Stimulated activated CD8-positive, alpha-beta memory T cell treated with anti-CD3 and anti-CD28 coated beads, Interleukin-15, amount 100 ng/mL, for 48 hours (primary cell): ENCODE measurements at regions not wholly inside any gene's neighbourhood (a gene's known extent, or its start where the extent isn't known, plus 50 kb on each side); places are given as distances from the start of the nearest gene placed in this dataset.

Source experiments
- DNase-seq, 2 donors: peaks; one replicate each; pipeline ENCODE4 v3.0.0-alpha.2; 2020; ENCODE audit warnings: low read depth in 2 of 2

DNA sequence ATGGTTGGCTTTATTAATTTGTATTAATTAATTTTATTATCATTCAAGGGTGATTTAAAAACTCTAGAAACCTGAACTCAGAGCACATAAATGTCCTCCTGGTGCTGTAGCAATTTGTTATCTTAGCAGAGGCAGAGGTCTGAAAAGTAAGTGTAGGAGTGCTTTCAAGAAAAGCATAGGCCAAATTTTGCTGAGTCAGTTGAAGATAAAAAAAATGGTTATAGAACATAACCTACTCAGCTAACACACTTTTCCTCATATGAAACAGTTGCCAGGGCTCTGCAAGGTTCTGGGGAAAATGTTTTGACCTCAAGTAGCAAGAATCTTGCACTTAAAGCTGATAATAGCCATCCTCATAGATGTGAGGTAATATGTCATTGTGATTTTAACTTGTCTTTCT lies 53.5 kb upstream of the CHODL start:
- no peak for DNase-seq

DNA sequence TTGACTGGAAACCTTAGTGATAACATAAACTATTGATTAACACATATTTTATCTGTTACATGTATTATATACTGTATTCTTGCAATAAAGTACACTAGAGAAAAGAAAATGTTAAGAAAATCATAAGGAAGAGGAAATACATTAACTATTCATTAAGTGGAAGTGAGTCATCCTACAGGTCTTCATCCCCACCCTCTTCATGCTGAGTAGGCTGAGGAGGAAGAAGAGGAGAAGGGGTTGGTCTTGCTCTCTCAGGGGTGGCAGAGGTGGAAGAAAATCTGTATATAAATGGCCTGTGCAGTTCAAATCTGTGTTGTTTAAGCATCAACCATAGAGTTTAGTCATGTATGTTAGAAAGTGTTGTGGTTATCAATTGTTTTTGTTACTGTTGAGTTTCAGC lies 66.1 kb upstream of the CHODL start:
- no peak for DNase-seq

DNA sequence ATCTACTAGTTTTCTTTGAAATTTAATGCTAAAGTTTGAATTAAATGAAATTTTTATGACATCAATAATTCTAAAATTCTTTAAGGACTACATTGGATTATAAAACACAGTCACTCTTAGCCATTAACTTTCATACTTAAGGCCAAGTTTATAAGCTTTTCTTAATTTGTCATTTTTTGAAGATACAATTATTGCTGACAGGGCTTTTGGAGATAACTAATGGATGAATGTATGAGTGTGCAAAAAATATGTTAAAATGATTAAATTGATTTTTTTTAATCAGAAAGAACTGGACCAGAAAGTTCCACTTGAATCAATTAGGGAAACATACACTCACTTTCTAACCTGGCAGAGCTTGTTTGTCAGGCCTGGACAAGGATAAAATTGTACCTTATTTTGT lies 70.3 kb upstream of the CHODL start:
- DNase-seq = no peak

DNA sequence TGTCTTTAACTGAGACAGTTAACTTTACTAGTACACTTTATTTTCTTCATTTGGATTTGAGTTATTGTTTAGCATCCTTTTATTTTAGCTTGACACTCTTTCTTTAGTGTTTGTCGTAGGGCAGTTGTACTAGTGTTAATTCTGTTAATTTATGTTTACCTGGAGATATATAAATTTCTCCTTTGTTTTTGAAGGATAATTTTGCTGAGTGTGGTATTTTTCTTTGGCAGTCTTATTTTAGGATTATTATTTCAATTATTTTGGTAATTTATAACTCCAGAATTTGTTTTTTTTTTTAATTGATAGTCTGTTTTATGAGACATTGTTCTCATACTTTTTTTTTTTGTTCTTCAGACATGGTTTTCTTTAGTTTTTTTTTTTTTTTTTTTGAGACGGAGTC lies 73.8 kb upstream of the CHODL start:
- no peak for DNase-seq

DNA sequence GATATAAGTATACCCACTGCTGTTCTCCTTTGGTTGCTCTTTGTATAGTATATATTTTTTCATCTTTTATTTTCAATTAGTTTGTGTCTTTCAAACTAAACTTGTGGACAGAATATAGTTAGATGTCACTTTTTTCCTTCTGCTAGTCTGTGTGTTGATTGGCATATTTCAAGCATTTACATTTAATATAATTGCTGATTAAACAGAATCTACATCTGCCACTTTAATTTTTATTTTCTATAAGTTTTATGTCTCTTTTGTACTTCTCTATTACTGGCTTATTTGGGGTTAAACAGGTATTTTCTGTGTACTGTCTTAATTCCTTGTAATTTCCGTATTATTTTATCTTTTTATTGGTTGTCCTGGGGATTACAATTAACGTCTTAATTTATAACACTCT lies 74.4 kb upstream of the CHODL start:
- no peak for DNase-seq

DNA sequence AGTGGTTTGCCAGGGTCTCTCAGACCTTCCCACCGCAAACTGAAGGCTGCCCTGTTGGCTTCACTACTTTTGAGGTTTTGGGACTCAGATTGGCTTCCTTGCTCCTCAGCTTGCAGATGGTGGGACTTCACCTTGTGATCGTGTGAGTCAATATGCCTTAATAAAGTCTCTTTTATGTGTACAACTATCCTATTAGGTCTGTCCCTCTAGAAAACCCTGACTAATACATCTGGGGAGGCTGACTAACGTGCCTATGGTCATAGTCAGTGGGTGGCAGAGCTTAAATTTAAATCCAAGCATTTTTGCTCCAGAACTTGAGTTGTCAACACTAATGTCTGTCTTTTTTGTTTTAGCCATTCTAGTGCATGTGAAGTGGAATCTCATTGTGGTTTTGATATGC lies 76.5 kb upstream of the CHODL start:
- no peak for DNase-seq

DNA sequence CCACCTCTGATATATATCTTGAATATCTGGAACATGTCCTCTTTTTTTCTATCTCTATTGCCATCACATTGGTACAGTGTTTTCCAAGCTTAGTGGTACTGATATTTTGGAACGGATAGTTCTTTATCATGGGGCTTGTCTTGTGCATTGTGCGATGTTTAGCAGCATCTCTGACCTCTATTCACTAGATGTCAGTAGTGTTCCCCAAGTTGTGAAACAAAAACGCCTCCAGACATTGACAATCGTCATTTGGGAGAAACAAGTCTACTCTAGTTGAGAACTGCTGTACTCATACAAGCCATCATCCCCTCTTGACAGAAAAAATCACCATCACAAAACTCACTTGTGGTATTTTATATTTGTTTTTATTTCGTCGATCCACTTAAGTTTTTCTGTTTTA lies 79.7 kb upstream of the CHODL start:
- DNase-seq = no peak

DNA sequence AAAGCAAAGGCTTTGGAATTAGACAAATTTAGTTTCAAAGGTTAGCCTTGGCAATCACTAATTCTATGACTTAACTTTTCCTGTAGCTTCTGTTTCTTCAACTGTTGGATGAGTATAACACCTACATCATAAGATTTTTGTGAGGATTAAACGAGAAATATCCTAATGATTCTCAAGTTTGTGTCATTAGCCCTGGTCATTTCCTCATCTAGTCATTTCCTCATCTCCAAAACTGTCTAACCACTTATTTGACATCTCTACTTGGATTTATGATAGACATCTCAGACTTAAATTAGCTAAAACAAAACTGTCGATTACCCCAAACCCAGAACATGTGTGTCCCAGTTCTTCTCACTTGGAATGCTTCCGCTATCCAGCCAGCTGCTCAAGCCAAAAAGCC lies 80.2 kb upstream of the CHODL start:
- DNase-seq = no peak

DNA sequence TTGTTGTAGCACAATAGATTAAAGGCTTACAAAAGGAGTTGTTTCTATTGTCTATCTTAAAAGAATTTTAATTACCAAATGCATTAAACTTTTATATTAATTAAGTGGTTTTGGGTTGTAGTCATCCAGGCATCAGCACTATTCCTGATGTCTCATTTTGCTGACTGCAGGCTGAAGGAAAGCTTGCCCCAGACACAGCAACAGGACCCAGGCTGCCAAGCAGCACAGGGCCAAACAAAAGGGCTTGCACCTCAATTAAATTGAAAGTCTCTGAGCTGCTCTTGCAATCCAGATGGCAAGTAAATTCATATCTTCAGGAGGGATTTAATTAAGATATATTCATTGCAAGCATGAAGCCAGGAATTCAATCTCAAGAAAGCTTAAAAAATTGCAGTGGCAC lies 80.7 kb upstream of the CHODL start:
- no peak for DNase-seq

DNA sequence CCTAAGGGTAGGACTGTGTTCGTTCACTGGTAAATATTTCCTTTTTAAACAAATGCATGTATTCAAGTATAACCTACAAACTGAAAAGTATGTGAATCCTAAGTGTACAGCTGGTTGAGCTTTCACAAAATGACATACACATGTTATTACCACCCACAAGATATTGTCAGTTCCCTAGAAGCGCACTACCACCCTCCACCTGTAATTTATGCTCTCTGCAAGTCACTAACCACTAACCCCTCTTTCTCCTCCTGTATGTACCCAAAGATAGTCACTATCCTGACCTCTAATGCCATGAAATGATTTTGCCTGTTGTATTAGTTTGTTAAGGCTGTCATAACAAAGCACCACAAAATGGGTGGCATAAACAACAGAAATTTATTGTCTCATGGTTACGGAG lies 82.8 kb upstream of the CHODL start:
- DNase-seq = no peak

DNA sequence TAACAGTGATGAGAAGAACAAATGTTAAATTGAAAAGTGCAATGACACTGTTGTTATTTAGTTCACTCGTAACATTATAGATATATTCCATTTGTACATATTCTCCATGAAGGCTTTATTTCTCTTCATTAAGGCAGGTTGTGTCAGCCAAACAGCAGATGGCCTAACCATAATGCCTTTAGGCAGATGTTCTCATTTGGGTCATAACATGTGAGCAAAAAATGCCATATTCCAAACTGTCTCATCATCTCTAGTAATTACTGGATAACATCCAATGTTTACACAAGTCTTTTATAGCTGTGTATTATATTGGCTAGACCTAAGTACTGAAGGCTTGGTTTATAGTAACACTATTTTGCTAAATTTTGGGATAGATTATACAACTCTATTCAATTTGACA lies 87.2 kb upstream of the CHODL start:
- DNase-seq = no peak

DNA sequence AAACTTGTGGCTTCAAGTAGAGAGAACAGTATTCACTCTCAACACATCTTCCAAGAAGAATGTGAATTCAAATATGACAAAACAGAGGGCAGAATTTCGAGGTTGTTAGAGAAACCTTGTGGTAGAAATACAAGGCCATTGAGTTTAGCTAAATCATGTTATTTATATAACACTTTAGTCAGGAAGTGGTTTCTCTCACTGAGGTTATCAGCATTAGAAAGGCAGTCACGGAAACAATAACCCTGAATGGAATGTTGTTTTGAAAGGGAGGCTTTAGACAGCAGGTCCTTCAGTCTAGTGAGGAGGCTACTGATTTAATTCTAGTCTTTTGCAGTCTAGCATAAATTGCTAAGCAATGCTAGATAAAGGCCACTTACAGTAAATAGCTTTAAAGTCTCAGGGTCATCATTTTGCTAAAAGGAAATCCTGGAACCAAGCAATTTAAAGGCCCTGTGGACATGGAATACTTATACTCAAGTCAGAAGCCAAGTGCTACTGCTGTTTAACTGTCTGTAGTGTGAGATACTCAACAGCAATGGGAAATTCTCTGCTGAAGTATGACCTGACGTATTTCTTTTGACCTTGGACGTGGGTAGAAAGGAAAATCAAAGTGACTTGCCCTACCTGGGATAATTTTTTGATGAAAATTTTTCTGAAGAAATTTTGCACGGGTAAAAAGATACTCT lies 89.0 kb upstream of the CHODL start:
- DNase-seq = no peak

DNA sequence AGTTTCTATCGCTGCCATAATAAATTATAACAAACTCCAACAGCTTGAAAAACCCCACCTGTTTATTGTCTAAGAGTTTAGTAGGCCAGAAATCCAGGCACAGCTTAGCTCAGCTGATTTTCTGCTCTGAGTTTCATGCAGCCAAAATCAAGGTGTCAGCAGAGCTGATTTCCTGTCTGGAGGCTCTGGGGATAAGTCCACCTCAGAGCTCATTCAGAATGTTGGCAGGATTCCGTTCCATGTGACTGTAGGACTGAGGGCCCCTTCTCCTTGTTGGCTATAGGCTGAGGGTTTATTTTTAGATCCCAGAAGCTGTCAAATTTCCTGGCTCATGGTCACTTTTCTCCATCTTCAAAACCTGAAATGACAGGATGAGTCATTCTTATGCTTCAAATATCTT lies 91.6 kb upstream of the CHODL start:
- no peak for DNase-seq

DNA sequence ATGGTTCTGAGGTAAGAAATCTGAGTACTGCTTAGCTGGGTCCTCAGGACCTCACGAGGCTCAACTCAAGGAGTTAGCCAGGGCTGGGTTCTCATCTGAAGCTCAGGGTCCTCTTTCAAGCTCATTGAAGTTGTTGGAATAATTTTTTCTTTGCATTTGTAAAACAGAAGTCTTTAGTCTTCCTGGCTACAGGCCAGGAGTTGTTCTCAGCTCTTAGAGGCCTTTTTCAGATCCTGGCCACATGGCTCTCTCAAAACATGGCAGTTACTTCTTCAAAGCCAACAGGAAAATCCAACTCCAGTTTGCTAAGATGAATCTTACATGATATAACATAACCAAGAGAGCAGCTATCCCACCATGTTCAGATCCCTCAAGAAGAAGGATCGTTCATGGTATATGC lies 92.3 kb upstream of the CHODL start:
- no peak for DNase-seq

DNA sequence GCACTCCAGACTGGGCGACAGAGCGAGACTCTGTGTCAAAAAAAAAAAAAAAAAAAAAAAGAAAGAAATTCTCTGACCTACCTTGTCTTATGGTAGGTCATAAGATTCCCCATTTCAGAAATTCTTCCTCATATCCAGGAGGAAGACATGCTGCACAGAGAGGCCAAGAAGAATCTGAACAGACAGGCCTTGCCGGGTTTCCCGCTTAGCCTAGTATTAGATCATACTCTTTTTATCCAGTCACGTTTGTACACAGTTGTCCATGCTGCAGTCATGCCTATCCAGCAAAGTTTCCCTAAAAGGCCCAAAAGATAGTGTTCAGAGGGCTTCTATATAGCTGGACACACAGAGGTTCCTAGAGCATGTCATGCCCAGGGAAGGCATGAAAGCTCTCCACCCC lies 93.6 kb upstream of the CHODL start:
- DNase-seq = no peak

DNA sequence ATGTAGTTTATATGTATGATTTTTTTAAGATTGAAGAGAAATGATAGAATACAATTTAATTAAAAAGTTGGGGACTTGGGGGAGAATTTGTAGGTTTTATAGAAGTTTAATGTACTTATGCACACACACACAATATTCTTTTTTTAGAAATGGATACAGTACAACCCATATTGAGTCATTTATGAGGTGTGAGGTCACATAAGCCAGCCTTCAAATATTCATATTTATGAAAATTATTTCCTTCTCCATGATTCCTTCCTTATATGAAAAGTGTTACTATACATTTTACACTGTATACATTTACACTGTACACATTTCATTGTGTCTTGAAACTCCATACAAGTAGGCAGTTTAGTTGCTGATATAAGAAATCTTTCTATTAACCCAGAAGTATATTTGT lies 96.2 kb upstream of the CHODL start:
- no peak for DNase-seq

DNA sequence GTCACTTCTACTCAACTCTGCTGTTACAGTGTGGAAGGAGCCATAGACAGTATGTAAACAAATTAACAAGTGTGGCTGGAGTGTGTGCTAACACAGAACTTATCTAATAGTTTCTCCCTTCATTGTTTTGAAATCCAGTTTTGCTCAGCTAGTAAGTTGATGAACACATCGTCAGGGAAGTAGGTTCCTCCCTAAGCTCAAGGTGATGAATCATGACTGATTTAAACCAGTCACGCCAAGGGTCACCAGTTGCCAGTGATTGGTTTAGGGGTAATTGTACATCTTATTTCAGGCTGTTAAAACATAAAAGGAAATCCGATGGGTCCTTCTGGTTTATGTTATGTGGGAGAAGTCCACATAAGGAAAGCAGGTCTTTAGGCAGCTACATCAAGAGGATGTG lies 97.0 kb upstream of the CHODL start:
- no peak for DNase-seq

DNA sequence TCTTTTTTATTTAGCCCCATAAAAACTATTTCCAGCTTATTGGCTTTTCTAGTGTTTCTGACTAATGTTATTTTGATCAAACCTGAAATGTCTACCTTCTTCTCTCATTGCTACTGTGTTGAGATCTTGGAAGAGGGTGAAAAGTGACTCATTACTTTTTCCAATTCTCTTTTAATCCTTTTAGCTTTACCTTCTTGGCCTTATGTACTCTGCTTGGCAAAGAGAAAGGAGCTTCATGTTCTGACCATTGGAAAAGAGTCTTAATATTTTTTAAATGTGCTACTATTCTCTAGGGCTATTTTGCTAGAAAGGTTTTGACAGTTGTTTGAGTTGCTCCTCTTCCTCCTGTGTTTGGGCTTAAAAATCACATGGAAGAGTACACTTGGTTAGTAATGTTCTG lies 97.8 kb upstream of the CHODL start:
- no peak for DNase-seq

DNA sequence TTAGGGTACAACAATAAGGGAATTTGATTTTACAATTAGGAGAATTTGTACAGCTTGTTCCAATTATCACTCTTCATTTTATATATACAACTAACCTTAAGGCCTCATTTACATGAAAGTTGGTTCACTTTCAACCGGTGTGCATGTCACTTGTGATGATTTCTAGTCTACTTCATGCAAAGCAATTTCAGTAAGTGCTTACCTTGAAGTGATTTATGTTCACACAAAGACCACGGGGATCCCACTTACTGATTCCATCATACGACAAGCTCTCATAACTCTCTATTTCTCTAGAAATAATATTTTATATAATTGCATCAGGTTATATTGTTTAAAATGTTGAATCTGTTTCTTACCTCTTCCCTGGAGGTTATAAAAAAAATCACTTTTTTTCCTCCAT lies 100.3 kb upstream of the CHODL start:
- DNase-seq = no peak

DNA sequence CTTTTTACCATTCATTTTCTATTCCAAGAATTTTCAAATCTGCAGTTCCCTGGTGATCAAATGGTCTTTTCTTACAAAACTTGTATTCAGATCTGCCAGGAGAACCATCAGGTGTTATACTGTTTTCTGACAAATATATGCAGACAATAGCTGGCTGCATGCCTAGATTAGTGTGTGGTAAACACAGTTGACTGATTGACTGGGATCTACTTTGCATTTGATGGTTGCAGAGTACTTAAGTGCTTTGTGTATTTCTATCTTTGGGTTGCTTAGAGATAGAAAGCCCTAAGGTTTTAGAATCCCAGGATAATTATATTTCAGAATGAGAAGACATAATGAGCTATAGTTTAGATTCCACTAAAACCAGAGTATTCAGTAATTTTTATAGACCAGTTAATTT lies 102.0 kb upstream of the CHODL start:
- no peak for DNase-seq

DNA sequence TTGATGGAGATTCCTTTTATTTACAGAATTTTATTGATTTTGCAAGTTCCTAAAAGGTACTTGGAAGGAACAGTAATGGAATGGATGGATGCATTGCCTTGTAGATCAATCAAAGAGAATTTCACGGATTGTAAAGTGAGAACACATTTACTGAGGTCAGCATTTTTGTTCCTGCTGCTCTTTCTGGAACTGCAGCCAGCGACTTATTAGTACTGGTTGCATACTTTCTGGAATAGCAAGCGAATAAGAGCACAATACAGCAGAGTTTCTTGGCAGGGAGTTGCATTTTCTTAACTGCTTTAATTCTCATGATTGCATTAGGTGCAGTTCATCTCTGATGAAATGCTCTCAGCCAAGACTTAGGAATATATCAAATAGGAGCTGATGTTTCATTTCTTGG lies 106.1 kb upstream of the CHODL start:
- DNase-seq = no peak

DNA sequence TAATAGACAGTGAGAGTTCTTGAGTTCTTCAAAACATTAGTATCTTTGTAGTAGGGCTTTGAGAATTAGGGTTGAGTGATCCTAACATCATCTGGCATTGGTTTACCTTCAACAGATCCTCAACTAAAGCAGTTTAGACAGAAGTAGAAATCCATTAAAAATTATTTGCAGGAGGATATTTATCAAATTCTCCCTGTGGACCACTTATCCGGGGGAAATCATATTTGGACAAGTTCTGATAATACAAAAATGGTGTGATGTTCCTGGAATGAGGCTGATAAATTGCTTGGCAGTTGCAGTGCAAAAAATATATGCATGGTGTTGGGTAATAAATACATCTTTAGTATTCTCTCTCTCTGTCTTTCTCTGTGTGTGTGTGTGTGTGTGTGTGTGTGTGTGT lies 115.1 kb upstream of the CHODL start:
- no peak for DNase-seq

DNA sequence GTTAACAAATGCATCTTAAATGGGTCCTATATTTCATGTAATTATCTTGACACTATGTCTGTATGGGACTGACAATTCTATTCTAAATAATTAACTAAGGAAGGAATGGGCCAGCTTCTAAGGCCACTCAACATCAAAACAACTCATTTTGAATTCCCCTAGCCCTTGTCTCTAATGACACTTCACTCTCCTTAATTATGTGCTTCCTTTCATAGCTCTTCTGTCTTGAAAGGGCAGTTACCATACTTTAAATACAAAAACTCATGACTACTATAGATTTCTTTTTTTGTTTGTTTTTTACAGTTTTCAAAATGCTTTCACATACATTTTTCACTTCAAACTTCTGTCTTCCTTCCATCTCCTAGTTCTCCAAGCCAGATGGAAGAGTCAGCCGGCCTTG lies 126.1 kb upstream of the CHODL start:
- no peak for DNase-seq

DNA sequence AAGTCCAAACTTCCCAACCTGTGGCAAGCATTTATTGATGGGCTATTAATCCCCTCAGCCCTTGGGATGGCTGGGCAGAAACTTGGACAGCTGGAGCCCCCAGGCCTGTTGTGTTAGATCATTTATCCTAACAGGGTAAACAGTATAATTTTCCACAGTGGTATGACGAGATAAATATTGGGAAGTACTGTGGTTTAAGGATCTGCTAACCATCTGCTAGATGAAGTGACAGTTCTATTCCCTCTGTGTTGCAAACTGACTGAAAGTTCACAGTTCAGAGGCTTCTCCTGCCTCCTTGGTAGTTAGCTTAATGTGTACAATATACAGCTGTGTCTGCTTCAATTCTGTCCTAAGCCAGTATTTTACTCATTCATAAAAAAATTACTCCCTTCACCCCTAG lies 127.5 kb upstream of the CHODL start:
- DNase-seq = no peak

DNA sequence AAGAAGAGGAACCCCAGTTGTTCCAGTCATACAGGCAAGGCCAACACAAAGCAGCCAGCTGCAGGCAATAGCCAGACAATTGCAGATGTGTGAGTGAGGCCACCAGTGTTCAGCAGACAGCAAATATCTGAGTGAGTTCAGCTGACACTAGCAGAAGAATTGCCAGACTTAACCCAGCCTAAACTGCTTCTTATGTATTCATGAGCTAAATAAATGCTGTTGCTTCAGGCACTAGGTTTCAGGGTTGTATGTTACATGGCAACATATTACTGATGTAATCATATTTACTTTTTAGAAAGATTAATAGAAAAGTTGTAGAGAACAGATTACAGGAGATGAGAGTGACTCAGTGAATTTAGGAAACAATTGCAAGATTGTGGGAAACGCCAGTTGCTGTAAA lies 129.8 kb upstream of the CHODL start:
- no peak for DNase-seq
